ENCODE measurements at regions not wholly inside any gene's neighbourhood (a gene's known extent, or its start where the extent isn't known, plus 50 kb on each side); places are given as distances from the start of the nearest gene placed in this dataset.

- DNase-seq: peak; percentile 64
These were observed 50.7 kb upstream of the HNRNPA3 start for GRCh38 chr2:177161741-177162460.
